Liver (tissue), 8 donors: ENCODE measurements at regions not wholly inside any gene's neighbourhood (a gene's known extent, or its start where the extent isn't known, plus 50 kb on each side); places are given as distances from the start of the nearest gene placed in this dataset.

Experiments used
- DNase-seq: peaks from one replicate; pipeline ENCODE4 v3.0.0-alpha.2; 2017; ENCODE audit warnings: low spot score
- H3K27ac ChIP-seq, 2 donors: one replicate each; pipeline ENCODE4 v1.7.0; 2013; ENCODE audit warnings: inconsistent platforms in 2 of 2, low read length in 2 of 2, control low read depth in 1 of 2, low read depth in 1 of 2, mild to moderate bottlenecking in 1 of 2
- H3K27me3 ChIP-seq, 4 donors: one replicate each; pipeline versions ENCODE4 v1.6.1 to v1.7.0; 2013; ENCODE audit warnings: low read length in 3 of 4, inconsistent platforms in 1 of 4, mild to moderate bottlenecking in 1 of 4, moderate library complexity in 1 of 4; ENCODE audit not compliant: control insufficient read depth in 4 of 4, insufficient read depth in 4 of 4
- H3K36me3 ChIP-seq, 4 donors: one replicate each; pipeline versions ENCODE4 v1.6.1 to v1.7.0; 2013; ENCODE audit warnings: low read length in 3 of 4, mild to moderate bottlenecking in 3 of 4, low read depth in 1 of 4, moderate library complexity in 1 of 4; ENCODE audit not compliant: control insufficient read depth in 4 of 4, insufficient read depth in 3 of 4
- H3K4me1 ChIP-seq, 4 donors: one replicate each; pipeline versions ENCODE4 v1.6.1 to v1.7.0; 2013; ENCODE audit warnings: low read length in 3 of 4, mild to moderate bottlenecking in 3 of 4, moderate library complexity in 1 of 4; ENCODE audit not compliant: control insufficient read depth in 4 of 4, insufficient read depth in 4 of 4
- H3K4me3 ChIP-seq, 3 donors: one replicate each; pipeline versions ENCODE4 v1.6.1 to v1.7.0; 2013; ENCODE audit warnings: low read length in 3 of 3, control low read depth in 1 of 3, low read depth in 1 of 3, mild to moderate bottlenecking in 1 of 3
- H3K9ac ChIP-seq, 2 donors: one replicate each; pipeline ENCODE4 v1.7.0; 2013; ENCODE audit warnings: low read length in 2 of 2, mild to moderate bottlenecking in 2 of 2, moderate library complexity in 2 of 2, control low read depth in 1 of 2, low read depth in 1 of 2
- H3K9me3 ChIP-seq, 4 donors: one replicate each; pipeline versions ENCODE4 v1.6.1 to v1.7.0; 2013; ENCODE audit warnings: low read length in 3 of 4; ENCODE audit not compliant: control insufficient read depth in 4 of 4
- CTCF ChIP-seq: fragments of 150-350 bp; IDR thresholded peaks from 2 replicates; pipeline ENCODE4 v1.5.1; 2017; ENCODE audit warnings: improper control_type of control experiment, low read depth, low read length; ENCODE audit not compliant: missing input control
- EGR1 ChIP-seq, 2 donors: IDR thresholded peaks; 2 replicates each; pipeline ENCODE4 v1.6.1; 2016 to 2018; ENCODE audit warnings: antibody characterized with exemption in 2 of 2, low read depth in 2 of 2
- FOXA2 ChIP-seq: IDR thresholded peaks from 2 replicates; pipeline ENCODE4 v1.6.1; 2016; ENCODE audit warnings: antibody characterized with exemption
- GABPA ChIP-seq, 2 donors: IDR thresholded peaks in 1 of 2; conservative IDR thresholded peaks in 1 of 2; 2 replicates each; pipeline ENCODE4 v1.6.1; 2016; ENCODE audit warnings: antibody characterized with exemption in 2 of 2, mild to moderate bottlenecking in 1 of 2, moderate library complexity in 1 of 2
- HNF4A ChIP-seq, 2 donors: conservative IDR thresholded peaks; 2 replicates each; pipeline ENCODE4 v1.6.1; 2016; ENCODE audit warnings: antibody characterized with exemption in 2 of 2, mild to moderate bottlenecking in 2 of 2
- HNF4G ChIP-seq: IDR thresholded peaks from 2 replicates; pipeline ENCODE4 v1.6.1; 2016; ENCODE audit warnings: antibody characterized with exemption
- JUND ChIP-seq, 2 donors: IDR thresholded peaks; 2 replicates each; pipeline ENCODE4 v1.6.1; 2016; ENCODE audit warnings: antibody characterized with exemption in 2 of 2
- MAX ChIP-seq: IDR thresholded peaks from 2 replicates; pipeline ENCODE4 v1.6.1; 2016; ENCODE audit warnings: antibody characterized with exemption
- NR2F2 ChIP-seq: IDR thresholded peaks from 2 replicates; pipeline ENCODE4 v1.6.1; 2016; ENCODE audit warnings: antibody characterized with exemption
- REST ChIP-seq: IDR thresholded peaks from 2 replicates; pipeline ENCODE4 v1.6.1; 2016; ENCODE audit warnings: antibody characterized with exemption, mild to moderate bottlenecking
- RXRA ChIP-seq, 2 donors: IDR thresholded peaks; 2 replicates each; pipeline ENCODE4 v1.6.1; 2017 to 2018; ENCODE audit warnings: antibody characterized with exemption in 2 of 2, mild to moderate bottlenecking in 1 of 2
- SP1 ChIP-seq: IDR thresholded peaks from 2 replicates; pipeline ENCODE4 v1.6.1; 2018; ENCODE audit warnings: antibody characterized with exemption, mild to moderate bottlenecking
- TAF1 ChIP-seq: conservative IDR thresholded peaks from 2 replicates; pipeline ENCODE4 v1.6.1; 2016; ENCODE audit warnings: antibody characterized with exemption, mild to moderate bottlenecking
- ZBTB33 ChIP-seq: IDR thresholded peaks from 2 replicates; pipeline ENCODE4 v1.6.1; 2016; ENCODE audit warnings: antibody characterized with exemption
- WGBS: extraction: QIAGEN DNeasy Blood & Tissue Kit; methylation state at CpG from one replicate; pipeline ENCODE4 v1.1.7; 2013; 5-methylcytosine and 5-hydroxymethylcytosine counted together
- donor health status: healthy.
- donor health status: healthy.
- donor health status: healthy.
- donor health status: healthy.
- donor health status: healthy.

- no peaks in the 10 kb centered on the region for H3K27me3 ChIP-seq
- no peak for DNase-seq
- 77% methylated on average over 1 of the region's 1 CpG for WGBS
Observed at GRCh38 chr4:35950442-35950841, 293.9 kb downstream of the ARAP2 start.

More at GRCh38 chr4:35950442-35950841, 293.9 kb downstream of the ARAP2 start:
- no peak overlapping the region for H3K27ac ChIP-seq
- no peak overlapping the region for H3K4me3 ChIP-seq
- H3K9ac ChIP-seq, result no peak overlapping the region
- no peak for TF ChIP-seq GABPA (IDR thresholded peaks at IDR 0.05 in 1 of 2, conservative IDR thresholded peaks at IDR 0.05 in 1 of 2)
- TF ChIP-seq TAF1, result no peak
- TF ChIP-seq REST, result no peak
- no peak for TF ChIP-seq MAX
- no peak for TF ChIP-seq NR2F2
- no peak for TF ChIP-seq EGR1 (IDR thresholded peaks at IDR 0.05; ENCODE audit: low read depth in 2 of 2)
- no peak for TF ChIP-seq RXRA (IDR thresholded peaks at IDR 0.05)
- no peak for TF ChIP-seq ZBTB33
- no peak for TF ChIP-seq SP1
- TF ChIP-seq JUND (IDR thresholded peaks at IDR 0.05), result no peak
- no peak for TF ChIP-seq HNF4G
- no peak for TF ChIP-seq CTCF
- no peak for TF ChIP-seq FOXA2
- TF ChIP-seq HNF4A (conservative IDR thresholded peaks at IDR 0.05), result no peak
- peaks cover 0 to 10% (median 3%) of the 10 kb centered on the region in 4 donors for H3K9me3 ChIP-seq
- H3K36me3 ChIP-seq, result no peaks in the 10 kb centered on the region
- no peaks in the 10 kb centered on the region for H3K4me1 ChIP-seq
